PFSK-1 (cell line): ENCODE measurements at regions not wholly inside any gene's neighbourhood (a gene's known extent, or its start where the extent isn't known, plus 50 kb on each side); places are given as distances from the start of the nearest gene placed in this dataset.

Experiments used
- FOXP2 ChIP-seq: optimal IDR thresholded peaks from 2 replicates; pipeline ENCODE3; 2011; ENCODE audit warnings: borderline replicate concordance, control low read depth, inconsistent platforms; ENCODE audit not compliant: insufficient read depth; ENCODE audit errors: extremely low read length, extremely low read depth
- POLR2AphosphoS5 ChIP-seq: IDR thresholded peaks from 2 replicates; pipeline ENCODE4 v1.6.1; 2012; ENCODE audit warnings: low read depth, mild to moderate bottlenecking, control low read depth, low read length, moderate library complexity
- TAF1 ChIP-seq: IDR thresholded peaks from 2 replicates; pipeline ENCODE4 v1.6.1; 2012; ENCODE audit warnings: low read length, control low read depth, borderline replicate concordance; ENCODE audit not compliant: insufficient read depth

DNA sequence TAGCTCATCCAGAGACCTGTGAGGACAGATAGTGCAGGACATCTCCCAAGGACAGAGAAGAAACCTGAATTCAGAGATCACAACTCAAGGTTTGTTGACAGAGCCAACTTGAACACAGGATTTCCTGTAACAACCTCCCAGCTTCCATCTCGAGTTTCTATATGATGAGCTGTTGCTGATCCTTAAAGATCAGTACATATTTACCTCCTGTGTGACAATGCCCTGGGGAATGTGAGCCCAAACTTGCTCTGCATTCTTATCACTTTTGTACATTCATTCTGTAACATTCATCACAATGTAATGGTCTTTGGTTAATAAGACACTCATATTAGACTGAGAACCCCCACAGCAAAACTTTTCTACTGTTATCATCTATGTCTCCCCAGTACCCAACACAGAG is 468.6 kb downstream of the XPNPEP1 start:
- TF ChIP-seq POLR2AphosphoS5 (no peak), FOXP2 (no peak), TAF1 (no peak)
